ENCODE measurements at regions not wholly inside any gene's neighbourhood (a gene's known extent, or its start where the extent isn't known, plus 50 kb on each side); places are given as distances from the start of the nearest gene placed in this dataset.
"Not testable (repeated sequence)": the region's sequence is repeated elsewhere in the genome, so short reads cannot be mapped to it uniquely, and the experiment has no call there.

- DNase-seq (ENCODE audit: low read depth), result no peak
Observed at GRCh38 chr13:81058211-81058915, 717.4 kb upstream of the SPRY2 start.

- no peak for DNase-seq (ENCODE audit: low read depth)
Observed at GRCh38 chr13:81051873-81052272, 710.9 kb upstream of the SPRY2 start.

GRCh38 chr13:81048026-81048461 lies 707.1 kb upstream of the SPRY2 start:
- DNase-seq (ENCODE audit: low read depth), result peak; percentile 81

- no peak for DNase-seq (ENCODE audit: low read depth)
Observed at GRCh38 chr13:81041761-81042160, 700.8 kb upstream of the SPRY2 start.

- DNase-seq (ENCODE audit: low read depth), result no peak
Observed at GRCh38 chr13:81031996-81032395, 691.1 kb upstream of the SPRY2 start.

GRCh38 chr13:81025091-81025490 lies 684.2 kb upstream of the SPRY2 start:
- no peak for DNase-seq (ENCODE audit: low read depth)

- no peak for DNase-seq (ENCODE audit: low read depth)
Observed at GRCh38 chr13:81021284-81021840, 680.4 kb upstream of the SPRY2 start.

GRCh38 chr13:81020010-81020409 lies 679.1 kb upstream of the SPRY2 start:
- no peak for DNase-seq (ENCODE audit: low read depth)

GRCh38 chr13:81018936-81019335 lies 678.0 kb upstream of the SPRY2 start:
- no peak for DNase-seq (ENCODE audit: low read depth)

- peak; percentile 49 for DNase-seq (ENCODE audit: low read depth)
Observed at GRCh38 chr13:81017513-81018152, 676.7 kb upstream of the SPRY2 start.

- DNase-seq (ENCODE audit: low read depth), result no peak
Observed at GRCh38 chr13:81012031-81012430, 671.1 kb upstream of the SPRY2 start.

- DNase-seq (ENCODE audit: low read depth), result no peak
Observed at GRCh38 chr13:81001828-81002385, 661.0 kb upstream of the SPRY2 start.

GRCh38 chr13:80998603-80999002 lies 657.7 kb upstream of the SPRY2 start:
- DNase-seq (ENCODE audit: low read depth), result not testable (repeated sequence)

GRCh38 chr13:80989747-80990146 lies 648.8 kb upstream of the SPRY2 start:
- DNase-seq (ENCODE audit: low read depth), result no peak

GRCh38 chr13:80989241-80989640 lies 648.3 kb upstream of the SPRY2 start:
- DNase-seq (ENCODE audit: low read depth), result peak; percentile 25

GRCh38 chr13:80988391-80989151 lies 647.6 kb upstream of the SPRY2 start:
- DNase-seq (ENCODE audit: low read depth), result no peak

GRCh38 chr13:80979035-80979641 lies 638.2 kb upstream of the SPRY2 start:
- DNase-seq (ENCODE audit: low read depth), result peak; percentile 66

- no peak for DNase-seq (ENCODE audit: low read depth)
Observed at GRCh38 chr13:80977168-80977567, 636.2 kb upstream of the SPRY2 start.

GRCh38 chr13:80975903-80976302 lies 635.0 kb upstream of the SPRY2 start:
- DNase-seq (ENCODE audit: low read depth), result no peak

GRCh38 chr13:80973721-80974120 lies 632.8 kb upstream of the SPRY2 start:
- DNase-seq (ENCODE audit: low read depth), result no peak

GRCh38 chr13:80972857-80973478 lies 632.0 kb upstream of the SPRY2 start:
- DNase-seq (ENCODE audit: low read depth), result no peak
